IMR-90 (cell line): ENCODE measurements at regions not wholly inside any gene's neighbourhood (a gene's known extent, or its start where the extent isn't known, plus 50 kb on each side); places are given as distances from the start of the nearest gene placed in this dataset.

Experiments used
- ATAC-seq: fragments of 200-7000 bp; cut with Tn5 transposase; 2 replicates; pipeline ENCODE4 v1.9.1; 2020; ENCODE audit warnings: low read depth, mild to moderate bottlenecking, moderate library complexity
- BruUV-seq: library from RNA; stranded (reverse); fragments of 400-500 nt; replicated peaks from 2 replicates; lab custom pipeline; 2021; lab: Mats Ljungman, UMichigan
- CTCF ChIA-PET: fragments of 300-600 bp; formaldehyde crosslinking; extraction: SDS; loops from one replicate; lab custom pipeline; 2021; ENCODE audit warnings: antibody characterized with exemption; lab: Yijun Ruan, JAX
- POLR2A ChIA-PET: fragments of 300-600 bp; sonication (Branson Sonifier 250); formaldehyde crosslinking; loops from one replicate; lab custom pipeline; 2022; ENCODE audit warnings: antibody characterized with exemption; ENCODE audit not compliant: unreplicated experiment; lab: Charles Lee
- DNase-seq: peaks from one replicate; pipeline ENCODE4 v3.0.0; 2013
- H2AFZ ChIP-seq: replicated peaks from 2 replicates; pipeline ENCODE3; 2013; ENCODE audit warnings: low read length, mild to moderate bottlenecking; ENCODE audit not compliant: poor library complexity
- H2AK5ac ChIP-seq: 2 replicates; pipeline ENCODE4 v1.6.1; 2013; ENCODE audit warnings: low read depth, low read length, inconsistent platforms
- H2AK9ac ChIP-seq: replicated peaks from 2 replicates; pipeline ENCODE3; 2013; ENCODE audit warnings: mild to moderate bottlenecking, low read depth, low read length, moderate library complexity; ENCODE audit not compliant: poor library complexity
- H2BK120ac ChIP-seq: 2 replicates; pipeline ENCODE4 v1.6.1; 2013; ENCODE audit warnings: low read depth, low read length, inconsistent platforms
- H2BK15ac ChIP-seq: 3 replicates; pipeline ENCODE4 v1.6.1; 2013; ENCODE audit warnings: low read depth, low read length, inconsistent platforms
- H2BK20ac ChIP-seq: 2 replicates; pipeline ENCODE4 v1.6.1; 2013; ENCODE audit warnings: low read depth, mild to moderate bottlenecking, inconsistent platforms, low read length, moderate library complexity
- H2BK5ac ChIP-seq: 2 replicates; pipeline ENCODE4 v1.6.1; 2013; ENCODE audit warnings: mild to moderate bottlenecking, low read depth, low read length, inconsistent platforms; ENCODE audit not compliant: poor library complexity, severe bottlenecking
- H3K14ac ChIP-seq: replicated peaks from 2 replicates; pipeline ENCODE4 v1.6.1; 2013; ENCODE audit warnings: low read depth, low read length, inconsistent platforms
- H3K18ac ChIP-seq: 2 replicates; pipeline ENCODE4 v1.6.1; 2013; ENCODE audit warnings: low read depth, low read length, control low read depth
- H3K23ac ChIP-seq: 2 replicates; pipeline ENCODE4 v1.6.1; 2013; ENCODE audit warnings: low read depth, low read length, inconsistent platforms
- H3K27ac ChIP-seq: 2 replicates; pipeline ENCODE4 v1.5.1; 2013; ENCODE audit warnings: mild to moderate bottlenecking, control low read depth, low read length; ENCODE audit not compliant: insufficient read depth
- H3K27me3 ChIP-seq: 2 replicates; pipeline ENCODE4 v1.6.1; 2013; ENCODE audit warnings: low read length; ENCODE audit not compliant: control insufficient read depth, insufficient read depth
- H3K36me3 ChIP-seq: 2 replicates; pipeline ENCODE4 v1.6.1; 2013; ENCODE audit warnings: low read length, mixed read lengths; ENCODE audit not compliant: control insufficient read depth, insufficient read depth
- H3K4ac ChIP-seq: 2 replicates; pipeline ENCODE4 v1.6.1; 2013; ENCODE audit warnings: low read depth, low read length, inconsistent platforms
- H3K4me1 ChIP-seq: 2 replicates; pipeline ENCODE4 v1.6.1; 2013; ENCODE audit warnings: low read length, mixed read lengths; ENCODE audit not compliant: control insufficient read depth, insufficient read depth
- H3K4me2 ChIP-seq: 2 replicates; pipeline ENCODE4 v1.6.1; 2013; ENCODE audit warnings: low read depth, mild to moderate bottlenecking, control low read depth, low read length, moderate library complexity
- H3K4me3 ChIP-seq: 2 replicates; pipeline ENCODE4 v1.5.1; 2013; ENCODE audit warnings: low read depth, mild to moderate bottlenecking, control low read depth, low read length, moderate library complexity; ENCODE audit not compliant: insufficient read depth
- H3K56ac ChIP-seq: 2 replicates; pipeline ENCODE4 v1.6.1; 2013; ENCODE audit warnings: low read length, inconsistent platforms; ENCODE audit not compliant: insufficient read depth; ENCODE audit errors: extremely low read depth
- H3K79me1 ChIP-seq, 2 experiments: 2 replicates each; pipeline ENCODE4 v1.6.1; 2013; ENCODE audit warnings: low read length in 2 of 2, inconsistent platforms in 1 of 2, low read depth in 1 of 2
- H3K9ac ChIP-seq: 2 replicates; pipeline ENCODE4 v1.6.1; 2013; ENCODE audit warnings: low read depth, low read length, control low read depth
- H3K9me1 ChIP-seq: 2 replicates; pipeline ENCODE4 v1.6.1; 2013; ENCODE audit warnings: low read length, inconsistent platforms; ENCODE audit not compliant: insufficient read depth
- H3K9me3 ChIP-seq: 2 replicates; pipeline ENCODE4 v1.6.1; 2013; ENCODE audit warnings: low read length; ENCODE audit not compliant: control insufficient read depth, insufficient read depth
- H4K20me1 ChIP-seq: 2 replicates; pipeline ENCODE4 v1.6.1; 2013; ENCODE audit warnings: low read length, inconsistent platforms; ENCODE audit not compliant: insufficient read depth
- H4K5ac ChIP-seq: 2 replicates; pipeline ENCODE4 v1.6.1; 2013; ENCODE audit warnings: mild to moderate bottlenecking, low read depth, low read length, control low read depth
- H4K8ac ChIP-seq, 2 experiments: 2 replicates each; pipeline ENCODE4 v1.6.1; 2013; ENCODE audit warnings: low read depth in 2 of 2, low read length in 2 of 2, control low read depth in 1 of 2, inconsistent platforms in 1 of 2
- H4K91ac ChIP-seq: 2 replicates; pipeline ENCODE4 v1.6.1; 2013; ENCODE audit warnings: low read depth, low read length, inconsistent platforms; ENCODE audit not compliant: insufficient read depth
- BHLHE40 ChIP-seq: fragments of 150-350 bp; IDR thresholded peaks from 2 replicates; pipeline ENCODE4 v1.6.1; 2016; ENCODE audit warnings: mild to moderate bottlenecking, low read depth, low read length
- CEBPB ChIP-seq: IDR thresholded peaks from 2 replicates; pipeline ENCODE4 v1.6.1; 2012; ENCODE audit warnings: low read depth, low read length, improper control_type of control experiment
- CHD1 ChIP-seq: IDR thresholded peaks from 2 replicates; pipeline ENCODE4 v1.6.1; 2012; ENCODE audit warnings: low read depth, low read length, improper control_type of control experiment
- CTCF ChIP-seq: conservative IDR thresholded peaks from 2 replicates; pipeline ENCODE4 v1.5.1; 2012; ENCODE audit warnings: mild to moderate bottlenecking, low read depth, low read length, improper control_type of control experiment
- FOS ChIP-seq: fragments of 150-350 bp; IDR thresholded peaks from 2 replicates; pipeline ENCODE4 v1.6.1; 2016; ENCODE audit warnings: low read depth, low read length
- MAFK ChIP-seq: IDR thresholded peaks from 2 replicates; pipeline ENCODE4 v1.6.1; 2012; ENCODE audit warnings: low read depth, low read length, improper control_type of control experiment
- MXI1 ChIP-seq: IDR thresholded peaks from 2 replicates; pipeline ENCODE4 v1.6.1; 2012; ENCODE audit warnings: low read depth, mild to moderate bottlenecking, low read length, moderate library complexity, borderline replicate concordance
- POLR2A ChIP-seq: IDR thresholded peaks from 2 replicates; pipeline ENCODE4 v1.6.1; 2012; ENCODE audit warnings: mild to moderate bottlenecking, low read depth, low read length
- RAD21 ChIP-seq: IDR thresholded peaks from 2 replicates; pipeline ENCODE4 v1.6.1; 2012; ENCODE audit warnings: low read length, improper control_type of control experiment
- RCOR1 ChIP-seq: IDR thresholded peaks from 2 replicates; pipeline ENCODE4 v1.6.1; 2012; ENCODE audit warnings: mild to moderate bottlenecking, low read length, improper control_type of control experiment; ENCODE audit not compliant: insufficient replicate concordance
- SMC3 ChIP-seq: fragments of 150-350 bp; IDR thresholded peaks from 2 replicates; pipeline ENCODE4 v1.6.1; 2016; ENCODE audit warnings: low read depth, mild to moderate bottlenecking, antibody characterized with exemption, low read length, moderate library complexity
- USF2 ChIP-seq: fragments of 150-350 bp; IDR thresholded peaks from 2 replicates; pipeline ENCODE4 v1.6.1; 2017; ENCODE audit warnings: mild to moderate bottlenecking, antibody characterized with exemption, low read length, low read depth
- WGBS, 2 experiments: methylation state at CpG; one replicate each; pipeline versions ENCODE4 v1.1.5 to v1.1.7; 2013; ENCODE audit warnings: missing lambda C conversion rate in 2 of 2; ENCODE audit not compliant: insufficient read length in 1 of 2; ENCODE audit errors: extremely low coverage in 2 of 2; 5-methylcytosine and 5-hydroxymethylcytosine counted together
- dilution Hi-C: fragments of 300-500 bp; cut with HindIII; formaldehyde crosslinking; loops from one replicate; pipeline ENCODE4 v1.14.3; 2018; ENCODE audit warnings: low sequenced_read_pairs; ENCODE audit not compliant: unreplicated experiment
- in situ Hi-C: fragments of 300-500 bp; cut with MboI; formaldehyde crosslinking; loops from 3 replicates; pipeline ENCODE4 v1.14.3; 2019; ENCODE audit warnings: low sequenced_read_pairs, inconsistent platforms, mixed read lengths
- intact Hi-C: fragments of 100-400 bp; cut with micrococcal nuclease; formaldehyde crosslinking; loops from 2 replicates; pipeline ENCODE4 v1.10.0; 2022

GRCh38 chr5:61775901-61776300 lies 443.8 kb downstream of the ZSWIM6 start:
- in situ Hi-C loops (no loop called here), dilution Hi-C loops (no loop called here), intact Hi-C loops (no loop called here)
- CTCF ChIA-PET: interaction anchor here (1.0 kb wide), 1 partner anchor 12 kb away, joined by 3 read pairs; no protein-coding TSS in a partner anchor
- Histone ChIP-seq H4K91ac (no peak overlapping the region), H2AK5ac (no peak overlapping the region), H3K79me1 (no peaks in the 10 kb centered on the region), H3K23ac (no peak overlapping the region), H3K4me1 (no peaks in the 10 kb centered on the region), H3K18ac (no peak overlapping the region), H2BK20ac (no peak overlapping the region), H2BK15ac (no peak overlapping the region), H3K27me3 (peaks cover 7% of the 10 kb centered on the region), H3K4ac (no peak overlapping the region), H3K9me1 (no peaks in the 10 kb centered on the region), H3K36me3 (no peaks in the 10 kb centered on the region), H3K4me3 (no peak overlapping the region), H2AK9ac (no peak overlapping the region), H4K8ac (no peak overlapping the region), H2BK5ac (no peak overlapping the region), H3K9me3 (no peaks in the 10 kb centered on the region), H2BK120ac (no peak overlapping the region), H3K9ac (no peak overlapping the region), H2AFZ (no peak overlapping the region), H3K14ac (no peak overlapping the region), H4K20me1 (no peaks in the 10 kb centered on the region), H4K5ac (no peak overlapping the region), H3K4me2 (no peak overlapping the region), H3K56ac (no peak overlapping the region), H3K27ac (no peak overlapping the region)
- no peak for DNase-seq
- 0% methylated on average over 2 of the region's 4 CpGs; no CpG with 5 or more reads in 1 of the 2 experiments for WGBS, 2 experiments
- BruUV-seq: no TSS peak
- TF ChIP-seq BHLHE40 (no peak), FOS (no peak), RAD21 (no peak), MAFK (no peak), USF2 (no peak), POLR2A (no peak), CHD1 (no peak), SMC3 (no peak), RCOR1 (no peak), MXI1 (no peak), CEBPB (no peak), CTCF (no peak)
- POLR2A ChIA-PET: no interaction called here
- ATAC-seq: no peak
